HG03469 (cell line): ENCODE measurements at regions not wholly inside any gene's neighbourhood (a gene's known extent, or its start where the extent isn't known, plus 50 kb on each side); places are given as distances from the start of the nearest gene placed in this dataset.

Source experiments
- ATAC-seq: cut with Tn5 transposase; IDR thresholded peaks from one replicate; pipeline ENCODE4 v1.9.1; 2021; ENCODE audit warnings: mild to moderate bottlenecking, moderate library complexity, moderate number of reproducible peaks; ENCODE audit not compliant: unreplicated experiment

DNA sequence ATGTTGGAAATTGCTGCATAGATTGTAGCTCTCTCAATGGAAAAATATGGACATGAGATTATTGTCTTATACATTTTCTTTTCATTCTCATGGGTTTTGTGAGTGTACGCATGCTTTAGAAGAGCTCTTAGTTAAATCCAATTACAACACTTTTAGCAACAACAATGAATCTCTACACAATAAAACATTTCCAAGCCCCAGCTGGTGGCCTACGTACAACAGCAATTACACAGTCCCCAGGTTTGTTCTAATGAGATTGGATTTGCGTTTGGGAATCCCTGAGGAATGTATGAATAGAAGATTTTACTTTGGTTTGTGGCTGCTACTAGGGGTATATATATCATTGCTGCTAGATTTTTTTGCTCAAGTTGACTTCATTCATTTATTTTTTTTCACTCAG lies 98.6 kb downstream of the FHDC1 start:
- no peak for ATAC-seq

DNA sequence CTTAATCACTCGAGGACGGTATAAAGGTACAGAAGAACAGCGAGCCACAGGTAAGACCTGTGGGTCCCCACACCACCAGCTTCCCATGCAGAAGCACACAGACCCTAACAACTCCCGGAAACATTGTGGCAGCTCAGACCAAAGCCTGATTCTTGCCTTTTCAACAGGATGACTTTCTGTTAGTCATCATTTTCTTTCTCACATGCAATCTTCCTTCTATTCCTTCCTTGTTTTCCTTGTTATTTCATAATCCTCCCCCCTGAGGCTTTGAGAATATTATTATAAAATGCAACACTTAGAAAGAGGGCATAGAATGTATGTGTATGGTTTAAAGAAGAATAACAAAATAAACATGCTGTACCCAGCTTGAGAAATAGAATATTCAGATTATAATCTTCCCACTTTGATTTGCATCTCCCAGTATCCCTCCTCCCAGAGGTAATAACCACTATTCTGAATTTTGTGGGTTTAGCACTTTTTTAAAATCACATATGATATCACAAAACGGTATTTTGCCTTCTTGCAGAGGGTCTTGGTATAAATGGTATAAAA lies 100.9 kb downstream of the FHDC1 start:
- no peak for ATAC-seq

DNA sequence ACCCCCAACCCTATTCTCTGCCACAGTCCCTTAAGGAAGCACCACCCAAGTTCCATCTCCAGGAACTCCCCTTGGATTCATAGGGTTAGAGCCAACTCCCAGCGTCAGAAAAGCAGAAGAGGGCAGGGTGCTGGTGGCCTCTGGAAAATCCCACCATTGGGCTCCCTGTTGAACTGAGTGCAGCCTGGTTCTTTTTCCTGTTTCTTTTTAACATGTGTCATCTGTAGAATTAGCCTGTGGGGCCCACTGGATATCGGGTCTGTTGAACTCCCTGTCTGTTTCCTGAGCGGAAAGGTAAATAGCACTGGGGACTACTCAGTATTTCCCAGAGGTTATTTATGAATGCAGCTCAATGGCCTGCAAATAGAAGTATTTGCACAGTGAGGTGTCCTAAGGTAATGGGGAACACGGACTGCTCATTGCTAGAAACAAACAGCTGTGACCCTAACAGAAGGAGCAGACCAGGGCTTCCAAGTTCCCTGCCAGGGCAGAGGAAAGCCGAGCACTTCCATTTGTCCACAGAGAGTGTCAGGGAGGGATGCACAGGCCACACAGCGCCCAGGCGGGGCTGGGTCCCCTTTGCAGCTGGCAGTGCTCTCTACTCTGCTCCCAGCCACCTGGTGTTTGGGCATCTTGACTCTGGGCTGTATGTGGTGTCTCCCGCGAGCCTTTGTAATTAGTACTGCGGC lies 102.6 kb downstream of the FHDC1 start:
- no peak for ATAC-seq

DNA sequence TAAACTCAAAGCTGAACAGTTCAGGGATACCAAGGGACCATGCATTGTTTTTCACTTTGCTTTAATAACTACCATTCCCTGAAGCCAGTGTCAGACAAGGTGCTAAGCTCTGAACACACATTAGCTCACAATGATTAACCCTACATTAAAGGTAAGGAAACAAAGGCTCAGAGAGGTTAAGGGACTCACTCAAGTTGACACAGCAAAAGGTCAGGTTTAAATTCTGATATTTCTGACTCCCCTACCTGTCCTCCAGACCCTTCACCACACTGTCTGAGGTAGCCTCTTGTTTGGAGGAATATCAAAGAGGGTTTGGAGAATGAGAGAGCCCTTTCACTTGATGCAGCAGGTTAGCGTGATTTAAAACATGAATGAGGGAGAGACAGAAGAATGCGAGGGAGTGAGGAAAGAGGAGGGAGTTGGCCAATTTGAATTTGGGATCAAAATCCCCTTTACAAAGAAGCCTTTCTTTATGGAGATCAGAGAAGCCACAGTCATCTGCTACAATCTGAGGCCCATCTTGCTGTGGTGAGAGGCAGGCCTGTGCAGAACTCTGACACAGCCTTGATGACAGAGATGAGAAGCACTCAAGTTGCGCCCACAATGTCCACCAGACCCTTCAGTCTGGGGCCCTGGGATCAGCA lies 103.5 kb downstream of the FHDC1 start:
- no peak for ATAC-seq

DNA sequence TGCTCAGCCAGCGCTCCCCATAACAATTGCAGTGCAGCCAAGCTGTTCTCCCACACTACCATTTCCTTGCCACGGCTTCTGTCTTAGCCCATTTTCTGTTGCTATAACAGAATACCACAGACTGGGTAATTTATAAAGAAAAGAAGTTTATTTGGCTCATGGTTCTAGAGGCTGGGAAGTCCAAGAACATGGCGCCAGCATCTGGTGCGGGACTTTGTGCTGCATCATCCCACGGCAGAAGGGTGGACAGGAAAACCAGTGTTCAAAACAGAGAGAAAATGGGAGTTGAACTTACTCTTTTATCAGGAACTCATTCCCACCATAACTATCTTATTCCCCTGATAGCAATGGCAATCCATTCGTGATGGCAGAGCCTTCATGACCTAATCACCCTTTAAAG lies 104.6 kb downstream of the FHDC1 start:
- ATAC-seq, result no peak

DNA sequence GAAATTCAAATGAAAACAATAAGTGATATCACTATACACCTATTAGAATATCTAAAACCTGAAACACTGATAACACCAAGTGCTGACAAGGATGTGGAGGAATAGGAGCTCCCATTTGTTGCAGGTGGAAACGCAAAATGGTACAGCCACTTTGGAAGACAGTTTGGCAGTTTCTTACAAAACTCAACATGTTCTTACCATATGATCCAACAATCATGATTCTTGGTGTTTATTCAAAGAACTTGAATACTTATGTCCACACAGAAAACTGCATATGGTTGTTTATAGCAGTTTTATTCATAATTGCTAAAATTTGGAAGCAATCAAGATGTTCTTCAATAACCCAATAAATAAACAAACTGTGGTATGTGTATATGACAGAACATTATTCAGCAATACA lies 107.9 kb downstream of the FHDC1 start:
- no peak for ATAC-seq

DNA sequence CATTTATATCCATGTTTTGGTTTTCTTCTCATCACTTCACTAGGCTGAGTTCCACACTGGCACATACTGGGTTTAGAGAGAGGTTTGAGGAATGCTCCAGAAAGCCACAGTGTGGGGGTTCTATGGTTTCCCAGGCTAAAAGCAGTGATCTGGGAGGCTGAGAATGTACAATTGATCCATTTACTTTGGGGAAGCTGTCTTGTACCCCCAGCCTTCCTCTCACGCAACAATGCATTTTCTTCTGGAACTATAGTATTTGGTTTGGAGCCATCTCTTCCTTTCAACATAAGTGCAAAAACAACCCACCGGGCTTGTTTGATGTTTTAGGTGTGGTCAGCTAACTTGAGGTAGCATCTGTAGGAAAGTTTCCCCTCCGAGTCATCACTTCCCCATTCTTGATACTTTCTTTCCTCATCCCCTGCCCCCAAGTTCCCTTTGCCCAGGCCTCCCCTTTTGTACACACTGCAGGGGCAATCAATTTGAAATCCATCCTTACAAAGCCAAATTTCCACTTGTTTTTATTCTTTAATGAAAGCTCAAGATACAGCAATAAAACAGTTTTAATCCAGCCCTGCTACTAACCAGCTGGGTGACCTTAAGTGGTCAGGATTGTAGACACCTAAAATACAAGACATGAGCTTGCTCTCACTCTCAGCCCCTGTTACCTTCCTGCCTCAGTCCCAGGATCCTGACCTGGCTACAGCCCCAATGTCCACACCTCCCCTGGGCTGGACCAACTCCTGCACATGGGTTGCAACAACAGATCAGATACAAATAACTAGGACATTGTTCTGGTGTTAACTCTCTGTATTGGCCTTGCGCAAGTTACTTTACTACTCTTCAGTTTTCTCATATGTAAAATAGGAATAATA lies 109.2 kb downstream of the FHDC1 start:
- no peak for ATAC-seq

DNA sequence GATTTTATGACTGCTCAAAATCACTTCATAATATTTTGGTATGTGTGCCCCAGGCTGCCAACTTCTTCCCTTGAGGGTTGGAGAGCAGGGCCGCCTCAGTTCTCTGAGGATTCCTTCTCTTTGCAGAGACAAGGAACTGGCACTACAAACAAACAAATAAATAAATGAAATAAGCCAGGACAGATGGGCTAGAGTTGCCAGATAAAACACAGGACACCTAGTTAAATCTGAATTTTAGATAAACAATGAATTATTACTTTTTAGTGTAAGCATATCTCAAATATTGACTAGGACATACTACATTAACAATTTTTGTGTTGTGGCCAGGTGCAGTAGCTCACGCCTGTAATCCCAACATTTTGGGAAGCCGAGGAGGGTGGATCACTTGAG lies 122.5 kb downstream of the FHDC1 start:
- no peak for ATAC-seq

DNA sequence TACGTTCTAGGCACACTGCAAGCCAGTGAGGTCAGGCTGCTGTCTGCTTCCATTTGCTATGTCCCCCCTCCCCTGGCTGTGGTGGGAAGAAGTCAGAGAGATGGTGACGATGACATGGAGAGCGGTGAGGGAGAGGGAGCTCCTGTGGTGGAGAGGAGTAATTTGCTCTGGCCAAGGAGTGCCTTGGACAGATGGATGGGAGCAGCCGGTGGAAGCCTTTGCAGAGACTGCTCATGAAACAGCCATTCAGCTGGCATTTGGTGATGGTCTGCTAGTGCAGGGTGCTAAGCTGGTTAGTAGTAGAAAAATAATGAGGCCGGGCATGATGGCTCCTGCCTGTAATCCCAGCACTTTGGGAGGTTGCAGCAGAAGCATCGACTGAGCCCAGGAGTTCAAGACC lies 124.1 kb downstream of the FHDC1 start:
- ATAC-seq, result no peak

DNA sequence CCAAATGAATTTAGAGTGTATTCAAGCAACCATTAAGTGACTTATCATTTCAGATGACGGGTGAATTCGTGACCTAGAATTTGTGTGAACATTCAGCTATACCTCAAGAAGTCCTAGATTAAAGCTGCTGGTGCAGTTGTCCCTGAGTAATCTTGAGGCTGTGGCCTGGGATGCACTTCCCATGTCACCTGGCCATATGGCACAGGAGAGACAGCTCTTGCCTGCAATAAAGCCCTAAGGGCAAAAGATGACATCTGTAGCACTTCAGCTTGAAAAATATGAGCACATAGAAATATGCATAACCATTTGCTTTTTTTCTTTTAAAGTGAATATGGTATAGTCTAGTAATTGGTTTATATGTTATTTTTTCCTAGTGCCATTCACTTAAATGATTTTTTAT lies 125.8 kb downstream of the FHDC1 start:
- no peak for ATAC-seq

DNA sequence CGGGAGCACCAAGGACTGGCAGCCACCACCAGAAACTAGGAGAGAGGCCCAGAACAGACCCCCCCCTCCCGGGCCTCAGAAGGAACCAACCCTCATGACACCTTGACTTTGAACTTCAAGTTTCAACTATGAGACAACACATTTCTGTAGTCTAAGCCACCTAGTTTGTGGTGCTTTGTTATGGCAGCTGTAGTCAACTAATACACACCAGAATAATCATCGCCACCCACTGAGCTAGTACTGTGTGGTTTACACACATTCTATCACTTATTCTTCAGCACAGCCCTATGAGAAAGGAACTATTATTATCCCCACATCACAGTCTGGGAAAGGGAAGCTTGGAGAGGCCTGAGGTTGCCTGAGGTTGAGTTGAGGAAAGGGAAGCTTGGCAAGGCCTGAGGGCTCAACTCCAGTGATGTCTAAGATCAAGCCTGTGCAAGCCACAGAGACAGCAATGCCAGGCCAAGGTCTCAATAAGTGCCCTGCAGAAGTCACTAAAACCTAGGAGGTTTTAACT lies 126.6 kb downstream of the FHDC1 start:
- no peak for ATAC-seq

DNA sequence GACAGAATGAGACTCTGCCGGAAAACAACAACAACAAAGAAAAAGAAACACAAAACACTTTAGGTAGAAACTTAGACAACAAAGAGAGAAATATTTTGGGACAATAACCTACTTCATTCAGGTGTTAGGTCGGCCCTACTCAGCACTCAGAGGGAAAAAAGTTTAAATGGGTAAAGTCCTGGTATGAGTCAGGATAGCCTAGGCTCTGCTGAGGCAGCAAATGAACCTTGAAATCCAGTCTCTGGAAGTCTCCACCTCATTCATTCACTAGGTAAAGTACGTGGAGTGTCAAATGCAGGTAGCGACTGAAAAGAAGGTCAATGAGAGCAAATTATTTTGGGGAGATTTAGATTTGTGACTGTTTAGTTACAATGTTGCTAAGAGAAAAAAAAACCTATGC lies 127.4 kb downstream of the FHDC1 start:
- no peak for ATAC-seq

DNA sequence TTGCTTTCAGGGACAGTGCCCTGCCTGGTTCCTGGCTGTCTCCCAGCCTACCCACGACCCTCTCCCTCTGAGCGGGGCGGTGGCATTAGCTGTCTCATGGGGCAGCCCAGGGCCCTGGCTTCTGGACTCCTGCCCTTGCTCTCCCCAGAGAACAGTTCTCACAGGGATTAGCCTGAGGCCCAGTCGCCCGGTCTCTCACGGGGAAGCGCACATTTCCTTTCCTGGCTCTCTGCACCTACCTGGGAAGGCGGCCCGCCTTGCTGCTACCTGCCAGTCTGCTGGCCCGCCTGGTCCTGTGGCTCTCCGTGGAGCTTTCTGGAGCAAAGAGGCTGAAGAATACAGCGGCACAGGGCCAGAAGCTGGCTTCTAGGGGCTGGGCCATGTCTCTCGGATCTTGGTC lies 128.4 kb downstream of the FHDC1 start:
- ATAC-seq, result no peak

DNA sequence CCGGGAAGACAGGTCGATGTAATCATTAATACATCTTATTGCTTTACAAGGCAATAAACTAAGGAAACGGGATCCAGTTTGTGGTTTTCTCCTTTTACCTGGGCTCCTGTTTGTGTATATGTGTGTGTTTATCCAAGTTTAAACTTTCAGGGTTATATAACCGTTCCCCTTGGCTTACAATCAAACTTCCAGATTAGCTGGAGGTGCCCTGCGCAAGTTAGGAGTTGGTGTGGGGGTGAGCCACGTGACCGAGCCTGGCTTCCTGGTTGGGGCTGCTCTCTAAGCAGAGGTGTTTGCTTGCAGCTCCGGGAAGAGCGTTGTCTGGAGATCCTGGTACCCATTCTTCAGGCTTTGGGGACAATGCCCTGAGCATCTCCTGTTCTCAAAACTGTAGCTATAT lies 129.2 kb downstream of the FHDC1 start:
- ATAC-seq, result no peak

DNA sequence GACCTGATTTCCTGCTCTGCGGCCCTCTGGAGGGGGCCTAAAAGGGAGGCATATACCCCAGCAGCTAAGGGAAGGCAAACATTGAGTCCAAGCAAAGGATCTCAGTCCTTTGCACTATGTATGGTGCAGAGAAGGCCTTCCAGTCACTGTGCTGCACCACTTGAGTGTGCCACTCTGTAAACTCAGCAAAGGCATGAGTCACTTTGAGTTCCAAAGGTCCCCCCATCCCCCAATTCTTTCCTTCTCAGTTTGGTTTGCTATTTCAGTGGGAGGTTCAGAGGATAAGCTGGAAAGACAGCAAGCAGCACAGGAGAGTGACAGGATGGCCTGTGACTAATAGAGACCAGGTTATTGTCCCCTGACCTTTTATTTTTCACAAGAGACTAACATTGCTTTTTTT lies 131.3 kb downstream of the FHDC1 start:
- ATAC-seq, result no peak

DNA sequence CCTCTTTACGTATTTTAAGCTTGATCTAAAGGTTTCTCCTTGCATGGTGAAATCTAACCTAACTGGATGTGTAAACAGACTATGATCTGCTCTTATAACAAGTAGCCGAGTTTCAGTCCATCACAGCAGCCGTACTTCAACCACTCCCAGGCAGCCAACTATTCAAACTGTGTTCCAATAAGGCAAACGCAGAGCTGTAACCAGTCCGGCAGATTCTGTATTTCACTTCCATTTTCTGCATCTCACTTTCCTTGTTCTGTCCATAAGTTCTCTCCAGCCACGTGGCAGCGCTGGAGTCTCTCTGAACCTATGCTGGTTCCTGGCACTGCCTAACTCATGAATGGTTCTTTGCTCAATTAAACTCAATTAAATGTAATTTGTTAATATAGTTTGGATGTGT lies 132.6 kb downstream of the FHDC1 start:
- ATAC-seq, result no peak

DNA sequence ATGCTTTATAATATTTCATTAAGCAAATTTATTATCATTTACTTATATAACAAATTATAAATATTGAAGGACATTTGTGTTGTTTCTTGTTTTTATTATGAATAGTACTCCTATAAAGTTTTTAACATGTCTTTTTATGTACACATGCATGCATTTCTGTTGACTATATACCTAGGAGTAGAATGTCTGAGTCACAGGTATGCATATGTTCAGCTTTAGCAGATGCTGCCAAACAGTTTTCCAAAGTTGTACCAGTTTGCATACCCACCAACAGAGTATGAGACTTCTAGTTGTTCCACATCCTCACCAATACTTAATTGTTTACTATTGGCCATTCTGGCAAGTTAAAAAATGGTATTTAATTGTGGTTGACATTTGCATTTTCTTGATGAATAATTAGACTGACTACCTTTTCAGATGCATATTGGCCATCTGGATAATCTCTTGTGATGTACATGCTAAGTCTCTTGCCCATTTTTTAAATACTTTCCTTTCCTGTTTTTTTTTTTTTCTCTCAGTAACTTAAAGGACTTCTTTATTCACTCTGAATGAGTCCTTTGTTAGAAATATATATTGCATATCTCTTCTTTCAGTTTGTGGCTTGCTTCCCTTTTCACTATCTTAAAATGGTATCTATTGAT lies 132.2 kb upstream of the TRIM2 start:
- no peak for ATAC-seq

DNA sequence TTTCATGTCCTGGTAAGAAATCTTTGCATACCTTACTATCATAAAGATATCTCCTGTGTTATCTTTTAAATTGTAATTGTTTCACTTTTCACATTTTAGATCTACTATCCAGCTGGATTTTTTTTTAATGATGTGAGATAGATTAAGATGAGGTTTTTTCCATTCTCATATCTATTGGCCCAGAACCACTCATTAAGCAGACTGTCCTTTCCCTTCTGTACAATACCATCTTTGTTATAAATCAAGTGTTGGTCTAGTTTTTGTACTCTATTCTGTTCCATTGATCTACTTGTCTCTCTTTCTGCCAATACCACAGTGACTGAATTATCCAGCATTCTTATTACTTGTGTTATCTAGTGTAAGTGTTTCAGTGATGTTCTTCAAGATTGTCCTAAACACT lies 131.6 kb upstream of the TRIM2 start:
- ATAC-seq, result no peak

DNA sequence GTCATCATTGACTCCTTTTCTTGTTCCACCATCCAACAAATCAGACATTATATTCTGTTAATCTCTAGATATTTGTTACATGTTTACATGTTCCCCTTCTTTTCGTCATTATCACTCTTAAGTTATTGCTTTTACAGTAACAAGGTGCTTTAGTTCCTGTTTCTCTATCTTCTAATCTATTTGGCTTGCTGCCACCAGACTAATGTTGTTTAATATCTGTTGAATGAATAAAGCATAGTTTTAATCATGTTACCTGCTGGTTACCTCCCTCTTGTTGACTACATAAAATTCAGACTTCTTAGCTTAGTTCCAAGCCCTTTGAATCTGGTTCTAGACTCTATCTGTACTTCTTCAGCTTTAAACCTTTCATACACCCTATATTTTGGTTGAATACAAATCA lies 129.8 kb upstream of the TRIM2 start:
- no peak for ATAC-seq

DNA sequence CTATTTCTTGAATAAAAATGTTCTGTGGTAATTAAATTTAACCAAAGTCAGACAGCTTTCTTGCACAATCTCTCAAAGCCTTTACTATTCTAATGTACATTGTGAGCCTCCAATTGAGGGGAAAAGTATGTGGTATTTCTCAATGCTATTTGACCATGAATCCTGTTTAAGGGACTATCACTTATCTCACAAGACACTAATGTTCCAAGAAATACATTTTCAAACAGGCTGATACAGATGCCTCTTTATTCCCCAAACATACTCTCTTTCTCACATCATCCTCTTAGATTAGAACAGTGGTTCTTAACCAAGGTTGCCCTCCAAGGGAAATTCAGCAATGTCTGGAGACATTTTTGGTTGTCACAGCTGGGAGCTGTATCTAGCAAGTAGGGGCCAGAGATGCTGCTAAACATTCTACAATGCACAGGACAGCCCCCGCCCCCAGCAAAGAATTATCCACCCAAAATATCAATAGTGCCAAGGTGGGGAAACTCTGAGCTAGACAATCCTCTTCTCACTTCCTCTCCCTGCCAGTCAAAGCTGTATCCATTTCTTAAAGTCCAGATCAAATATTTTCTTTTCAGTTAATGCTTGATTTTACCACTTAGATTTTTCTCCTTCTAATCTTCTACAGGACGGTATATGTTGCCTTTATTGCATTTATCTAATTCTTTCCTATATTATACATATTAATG lies 129.2 kb upstream of the TRIM2 start:
- ATAC-seq, result no peak
